GM18858 (cell line): ENCODE measurements at regions not wholly inside any gene's neighbourhood (a gene's known extent, or its start where the extent isn't known, plus 50 kb on each side); places are given as distances from the start of the nearest gene placed in this dataset.

Experiments
- ATAC-seq: cut with Tn5 transposase; IDR thresholded peaks from one replicate; pipeline ENCODE4 v1.9.1; 2021; ENCODE audit not compliant: unreplicated experiment

DNA sequence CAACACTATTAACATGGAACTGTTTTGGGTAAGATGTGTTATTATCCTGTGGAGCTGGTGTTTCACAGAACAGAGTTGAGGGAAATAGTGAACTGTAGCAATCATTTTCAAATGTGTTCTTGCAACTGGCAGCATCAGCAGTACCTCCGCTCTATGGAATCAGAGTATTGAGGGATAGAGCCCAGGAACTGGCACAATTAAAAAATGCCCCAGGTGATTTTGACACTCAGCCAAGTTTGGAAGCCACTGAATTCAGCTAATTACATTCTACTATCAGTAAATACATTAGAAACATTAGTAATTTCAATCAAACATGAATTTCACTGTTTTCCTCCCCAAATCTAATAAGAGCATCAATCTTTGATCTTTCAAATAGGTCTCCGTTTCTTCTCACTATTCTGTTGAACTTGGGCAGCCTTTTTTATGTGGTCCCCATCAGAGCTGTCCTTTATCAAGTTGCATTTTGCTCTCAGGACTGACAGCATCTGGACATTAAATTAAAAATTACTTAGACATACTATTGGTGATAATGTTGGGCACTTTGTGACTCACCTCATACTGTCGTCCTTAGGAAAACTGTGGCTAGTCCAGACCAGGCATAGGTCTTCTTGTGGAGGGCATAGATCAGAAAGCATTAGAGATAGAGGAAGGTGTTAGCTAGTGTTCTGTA, 251.5 kb downstream of the DHX35 start:
- ATAC-seq = no peak

- no peak for ATAC-seq
Observed at GRCh38 chr20:39211060-39211748, 249.1 kb downstream of the DHX35 start.

DNA sequence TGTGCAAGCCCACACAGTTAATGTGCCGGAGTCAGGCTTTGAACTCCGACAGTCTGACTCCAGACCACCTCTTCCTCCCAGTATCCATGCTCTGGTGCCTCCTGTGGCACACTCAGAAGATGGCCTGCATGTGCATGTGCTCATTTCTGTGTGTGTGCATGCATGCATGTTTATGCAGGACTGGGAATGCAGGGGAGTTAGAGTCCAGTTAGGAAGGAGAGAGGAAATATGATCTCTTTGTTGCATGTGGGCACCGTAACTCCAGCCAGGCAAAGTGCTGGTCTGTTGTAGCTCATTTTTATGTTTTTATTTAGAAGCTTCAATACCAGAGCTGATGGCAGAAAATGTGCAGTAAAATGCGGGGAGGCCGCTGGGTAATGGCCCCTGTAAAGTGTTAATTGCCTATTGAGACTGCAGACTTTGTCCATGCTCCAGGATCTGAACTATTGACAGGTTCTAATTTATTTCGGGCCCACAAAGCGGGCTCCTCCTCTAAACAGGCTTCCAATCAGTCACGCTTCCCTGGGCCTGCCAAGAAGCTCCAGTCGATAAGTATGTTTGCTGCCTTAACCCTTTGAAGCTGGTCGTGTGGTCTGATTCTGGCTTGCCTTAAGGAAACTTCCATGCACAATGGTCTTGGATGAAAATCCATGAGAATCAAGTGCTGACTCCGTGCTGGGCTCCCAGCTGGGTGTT, 248.3 kb downstream of the DHX35 start:
- no peak for ATAC-seq

- ATAC-seq = no peak
Observed at GRCh38 chr20:39206899-39207564, 244.9 kb downstream of the DHX35 start.

- no peak for ATAC-seq
Observed at GRCh38 chr20:39195582-39196021, 233.5 kb downstream of the DHX35 start.

DNA sequence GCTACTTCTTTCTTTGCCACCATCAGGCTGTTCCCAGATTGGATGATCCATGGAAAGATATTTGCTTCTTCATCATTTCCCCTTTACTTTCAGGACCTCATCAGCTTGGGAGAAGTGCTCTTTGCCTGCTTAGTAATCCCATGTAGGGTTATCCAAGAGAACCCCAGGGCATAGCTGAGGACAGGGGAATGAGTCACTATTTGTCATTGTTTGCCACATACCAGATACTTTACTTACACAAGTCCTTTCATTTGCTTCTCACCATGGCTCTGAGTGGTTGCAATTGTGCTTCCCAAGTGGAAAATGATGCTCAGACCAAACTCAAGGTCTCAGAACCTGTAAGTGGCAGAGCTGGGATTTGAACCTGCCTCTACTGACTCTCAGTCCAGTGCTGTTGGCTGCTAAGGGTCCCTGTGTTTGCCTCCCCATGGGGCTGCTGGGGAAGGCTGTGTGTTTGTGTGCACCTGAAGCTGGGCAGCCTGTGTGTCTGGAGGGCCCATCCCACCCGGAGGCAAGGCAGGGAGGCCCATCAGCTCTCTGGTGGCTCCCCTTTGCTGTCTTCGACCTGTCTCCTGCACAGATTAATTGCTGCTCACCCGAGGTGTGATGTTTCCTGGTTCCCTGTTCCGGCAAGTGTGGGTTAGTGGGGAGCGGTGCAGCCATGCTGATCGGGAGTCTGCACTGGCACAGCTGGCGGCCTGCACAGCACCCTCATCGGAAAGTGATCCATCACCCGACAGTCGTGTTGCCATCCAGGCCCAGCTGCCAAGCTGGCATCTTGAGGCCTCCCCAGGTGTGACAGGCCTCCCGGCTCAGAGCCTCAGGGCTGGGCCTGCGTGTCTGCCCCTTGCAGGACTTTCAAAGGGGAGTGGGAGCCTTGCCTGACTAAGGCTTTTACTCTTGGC, 228.8 kb downstream of the DHX35 start:
- no peak for ATAC-seq

- ATAC-seq = no peak
Observed at GRCh38 chr20:39188266-39188765, 226.2 kb downstream of the DHX35 start.

- ATAC-seq = no peak
Observed at GRCh38 chr20:39181490-39181889, 219.3 kb downstream of the DHX35 start.

- ATAC-seq = no peak
Observed at GRCh38 chr20:39176457-39176856, 214.3 kb downstream of the DHX35 start.

DNA sequence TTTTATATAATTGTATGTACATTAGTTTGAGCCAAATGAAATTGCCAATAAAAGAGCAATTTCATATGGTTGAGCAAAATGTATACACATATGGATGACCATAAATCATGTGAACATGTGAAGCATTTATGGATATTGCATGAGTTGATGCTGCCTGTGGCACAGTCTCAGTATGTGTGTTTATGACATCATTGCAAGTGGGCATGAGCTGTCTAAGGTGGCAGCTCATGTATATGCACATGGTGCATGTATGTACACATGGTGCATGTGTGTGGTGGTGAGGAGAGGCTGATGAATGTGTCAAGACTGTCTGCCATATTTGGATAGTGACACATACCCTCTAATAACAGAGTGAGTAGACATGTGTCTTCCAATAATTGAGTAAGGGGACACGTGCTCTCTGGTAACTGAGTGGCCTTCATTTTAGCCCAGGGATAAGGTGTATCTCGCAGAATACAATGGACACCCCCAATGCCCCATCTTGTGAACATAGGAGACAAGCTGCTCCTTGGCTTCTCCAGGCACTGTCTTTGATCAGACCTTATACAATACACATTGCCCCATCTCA, 208.8 kb downstream of the DHX35 start:
- no peak for ATAC-seq

GRCh38 chr20:39165099-39165498, 203.0 kb downstream of the DHX35 start:
- no peak for ATAC-seq

DNA sequence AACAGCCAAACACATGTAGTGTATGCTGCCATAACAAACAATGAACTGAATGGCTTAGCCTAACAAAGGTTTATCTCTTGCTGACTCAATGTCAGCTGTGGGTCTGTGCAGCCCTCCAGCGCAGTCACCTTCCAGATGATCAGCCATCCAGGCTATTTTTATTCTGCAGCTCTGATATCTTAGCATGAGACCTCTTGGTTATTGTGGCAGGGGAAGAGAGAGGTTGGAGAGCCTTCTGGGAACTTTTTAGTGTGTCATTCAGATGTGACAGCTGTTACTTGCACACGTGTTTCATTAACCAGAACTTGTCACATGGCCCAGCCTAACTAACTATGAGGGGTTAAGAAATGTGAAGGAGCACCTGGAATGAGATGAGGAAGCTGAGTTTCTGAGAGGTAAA, 202.5 kb downstream of the DHX35 start:
- ATAC-seq = no peak

DNA sequence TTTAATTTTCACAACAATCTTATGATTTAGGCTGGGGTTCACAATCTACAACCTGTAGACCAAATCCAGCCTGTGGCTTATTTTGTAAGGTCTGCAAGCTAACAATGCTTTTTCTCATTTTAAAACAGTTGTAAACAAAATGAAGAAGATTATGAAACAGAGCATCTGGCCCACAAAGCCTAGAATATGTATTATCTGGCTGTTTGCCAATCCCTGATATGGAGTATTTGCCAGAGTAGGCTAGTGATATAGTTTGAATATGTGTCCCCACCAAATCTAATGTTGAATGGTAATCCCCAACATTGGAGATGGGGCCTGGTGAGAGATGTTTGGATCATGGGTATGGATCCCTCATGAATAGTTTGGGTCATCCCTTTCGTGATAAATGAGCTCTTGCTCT, 201.8 kb downstream of the DHX35 start:
- ATAC-seq = no peak

- ATAC-seq = no peak
Observed at GRCh38 chr20:39161900-39162299, 199.8 kb downstream of the DHX35 start.

DNA sequence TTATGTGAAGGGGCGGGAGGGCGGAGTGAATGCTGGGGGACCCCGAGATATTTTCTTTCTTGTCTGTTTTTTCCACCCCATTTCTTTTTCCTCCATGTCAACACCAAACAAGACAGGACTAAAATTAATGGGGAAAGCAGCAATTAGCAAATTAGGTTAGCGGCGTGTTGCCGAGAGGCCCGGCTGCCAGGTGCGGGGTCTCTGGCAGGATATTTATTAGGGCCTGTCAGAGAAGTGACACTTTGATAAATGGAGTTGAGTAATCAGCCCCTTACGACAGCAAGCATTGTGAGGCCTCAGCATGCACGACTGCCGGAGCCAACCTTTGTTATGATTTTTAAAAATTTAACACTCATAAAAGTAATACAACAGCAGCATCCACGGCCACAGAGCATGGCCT, 193.8 kb downstream of the DHX35 start:
- ATAC-seq = no peak

DNA sequence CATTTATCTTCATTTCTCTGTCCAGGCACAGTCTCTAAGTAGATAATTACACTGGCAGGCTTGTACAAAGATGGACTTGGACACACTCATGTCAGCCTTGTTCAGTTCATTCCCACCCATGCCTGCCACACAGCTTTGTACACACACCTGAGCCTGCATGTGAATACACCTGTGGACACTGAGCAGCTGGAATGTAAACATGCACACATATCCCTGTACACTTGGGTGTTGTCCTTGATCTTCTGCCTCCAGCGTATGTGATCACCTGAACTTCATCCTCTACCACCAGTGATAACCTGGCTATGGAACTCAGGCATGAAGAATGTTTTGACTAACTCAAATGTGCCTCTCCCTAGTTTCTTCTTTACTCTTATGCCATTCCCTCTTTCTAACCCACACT, 190.6 kb downstream of the DHX35 start:
- ATAC-seq = no peak

GRCh38 chr20:39152126-39152525, 190.0 kb downstream of the DHX35 start:
- no peak for ATAC-seq

GRCh38 chr20:39150501-39150900, 188.4 kb downstream of the DHX35 start:
- ATAC-seq = no peak

DNA sequence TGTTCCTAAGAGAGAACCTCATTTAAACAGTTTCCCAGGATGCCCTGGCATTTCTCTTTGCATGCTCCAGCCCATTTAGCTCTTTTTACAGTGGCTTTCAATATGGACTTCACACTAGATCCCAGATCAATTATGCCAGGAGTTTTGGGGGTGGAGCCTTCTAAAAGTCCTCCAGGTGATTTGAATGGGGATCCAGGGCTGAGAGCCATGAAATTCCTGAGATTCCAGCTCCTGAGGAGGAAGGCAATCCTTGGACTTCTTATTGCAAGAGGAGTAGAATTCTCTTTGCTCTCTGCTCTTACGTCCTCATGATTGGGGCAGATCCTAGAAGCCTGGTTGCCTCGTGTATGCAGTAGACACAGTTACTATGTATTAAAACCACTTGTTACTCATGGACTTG, 184.2 kb downstream of the DHX35 start:
- ATAC-seq = no peak

GRCh38 chr20:39145921-39146320, 183.8 kb downstream of the DHX35 start:
- ATAC-seq = no peak
